ENCODE measurements at regions not wholly inside any gene's neighbourhood (a gene's known extent, or its start where the extent isn't known, plus 50 kb on each side); places are given as distances from the start of the nearest gene placed in this dataset.

GRCh38 chr3:162143180-162143579 lies 646.6 kb downstream of the OTOL1 start:
- Histone ChIP-seq H3K27ac (no peak overlapping the region), H3K4me3 (no peak overlapping the region)

GRCh38 chr3:162147996-162148395 lies 651.4 kb downstream of the OTOL1 start:
- Histone ChIP-seq H3K27ac (no peak overlapping the region), H3K4me3 (no peak overlapping the region)

- H3K27ac ChIP-seq, result no peak overlapping the region
Measured at GRCh38 chr3:162150790-162151189, 654.2 kb downstream of the OTOL1 start.

GRCh38 chr3:162152636-162153035 lies 656.0 kb downstream of the OTOL1 start:
- H3K4me3 ChIP-seq, result no peak overlapping the region
- H3K27ac ChIP-seq, result no peak overlapping the region

More at GRCh38 chr3:162150790-162151189, 654.2 kb downstream of the OTOL1 start:
- H3K4me3 ChIP-seq, result no peak overlapping the region

- Histone ChIP-seq H3K4me3 (no peak overlapping the region), H3K27ac (no peak overlapping the region)
Measured at GRCh38 chr3:162161595-162161994, 665.0 kb downstream of the OTOL1 start.

GRCh38 chr3:162165346-162165745 lies 668.7 kb downstream of the OTOL1 start:
- Histone ChIP-seq H3K4me3 (no peak overlapping the region), H3K27ac (no peak overlapping the region)

- H3K27ac ChIP-seq, result no peak overlapping the region
- no peak overlapping the region for H3K4me3 ChIP-seq
Measured at GRCh38 chr3:162166543-162166942, 669.9 kb downstream of the OTOL1 start.

GRCh38 chr3:162168715-162169114 lies 672.1 kb downstream of the OTOL1 start:
- Histone ChIP-seq H3K27ac (no peak overlapping the region), H3K4me3 (no peak overlapping the region)

GRCh38 chr3:162170581-162170980 lies 674.0 kb downstream of the OTOL1 start:
- no peak overlapping the region for H3K4me3 ChIP-seq
- H3K27ac ChIP-seq, result no peak overlapping the region

- Histone ChIP-seq H3K27ac (no peak overlapping the region), H3K4me3 (no peak overlapping the region)
Measured at GRCh38 chr3:162171970-162172369, 675.4 kb downstream of the OTOL1 start.

GRCh38 chr3:162175145-162175544 lies 678.5 kb downstream of the OTOL1 start:
- no peak overlapping the region for H3K4me3 ChIP-seq
- no peak overlapping the region for H3K27ac ChIP-seq

- Histone ChIP-seq H3K27ac (no peak overlapping the region), H3K4me3 (no peak overlapping the region)
Measured at GRCh38 chr3:162175878-162176277, 679.3 kb downstream of the OTOL1 start.

- Histone ChIP-seq H3K4me3 (no peak overlapping the region), H3K27ac (no peak overlapping the region)
Measured at GRCh38 chr3:162183440-162183839, 686.8 kb downstream of the OTOL1 start.

GRCh38 chr3:162192340-162193029 lies 695.9 kb downstream of the OTOL1 start:
- no peak overlapping the region for H3K4me3 ChIP-seq
- no peak overlapping the region for H3K27ac ChIP-seq

- no peak overlapping the region for H3K27ac ChIP-seq
- H3K4me3 ChIP-seq, result no peak overlapping the region
Measured at GRCh38 chr3:162193148-162194095, 696.8 kb downstream of the OTOL1 start.

GRCh38 chr3:162195147-162195546 lies 698.5 kb downstream of the OTOL1 start:
- no peak overlapping the region for H3K27ac ChIP-seq

GRCh38 chr3:162196964-162197363 lies 700.4 kb downstream of the OTOL1 start:
- Histone ChIP-seq H3K27ac (no peak overlapping the region), H3K4me3 (no peak overlapping the region)

More at GRCh38 chr3:162195147-162195546, 698.5 kb downstream of the OTOL1 start:
- no peak overlapping the region for H3K4me3 ChIP-seq

GRCh38 chr3:162200836-162201235 lies 704.2 kb downstream of the OTOL1 start:
- no peak overlapping the region for H3K27ac ChIP-seq
- H3K4me3 ChIP-seq, result no peak overlapping the region

GRCh38 chr3:162206648-162207047 lies 710.0 kb downstream of the OTOL1 start:
- Histone ChIP-seq H3K4me3 (no peak overlapping the region), H3K27ac (no peak overlapping the region)

GRCh38 chr3:162211470-162211869 lies 714.9 kb downstream of the OTOL1 start:
- H3K4me3 ChIP-seq, result no peak overlapping the region
- no peak overlapping the region for H3K27ac ChIP-seq

GRCh38 chr3:162213196-162213595 lies 716.6 kb downstream of the OTOL1 start:
- no peak overlapping the region for H3K27ac ChIP-seq
- no peak overlapping the region for H3K4me3 ChIP-seq

Data from skin epidermis (tissue), 12 donors.